ENCODE measurements at regions not wholly inside any gene's neighbourhood (a gene's known extent, or its start where the extent isn't known, plus 50 kb on each side); places are given as distances from the start of the nearest gene placed in this dataset.

DNA sequence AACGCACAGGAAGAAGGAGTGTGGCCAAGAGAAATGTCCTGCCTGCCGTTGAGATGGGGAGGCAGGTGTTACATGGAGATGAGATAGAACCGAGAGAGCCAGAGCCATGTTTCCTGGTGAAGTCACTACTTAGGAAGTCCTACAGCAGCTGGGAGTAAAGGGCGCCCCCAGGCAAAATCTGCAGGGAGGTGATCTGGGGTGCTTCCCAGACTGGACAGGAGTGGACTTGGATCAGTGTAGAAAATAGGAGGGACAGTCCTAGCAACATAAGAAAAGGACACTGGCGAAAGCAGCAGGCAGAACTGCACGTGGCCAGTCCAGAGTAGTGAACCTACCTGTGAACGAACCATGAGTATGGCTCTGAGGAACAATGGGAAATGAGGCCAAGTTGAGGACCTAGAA, 85.3 kb downstream of the CD164 start (continued):
- TF ChIP-seq, protein P1, sequence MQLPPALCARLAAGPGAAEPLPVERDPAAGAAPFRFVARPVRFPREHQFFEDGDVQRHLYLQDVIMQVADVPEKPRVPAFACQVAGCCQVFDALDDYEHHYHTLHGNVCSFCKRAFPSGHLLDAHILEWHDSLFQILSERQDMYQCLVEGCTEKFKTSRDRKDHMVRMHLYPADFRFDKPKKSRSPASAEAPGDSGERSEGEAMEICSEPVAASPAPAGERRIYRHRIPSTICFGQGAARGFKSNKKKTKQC (CRISPR knock-in tag; IDR thresholded peaks at IDR 0.05), result no peak
- TF ChIP-seq POLR2H (tag; IDR thresholded peaks at IDR 0.05; ENCODE audit: low read depth) (no peak), PPARD (CRISPR knock-in tag; IDR thresholded peaks at IDR 0.05) (no peak), KAT8 (IDR thresholded peaks at IDR 0.05; ENCODE audit: low read depth) (no peak), FOXA3 (CRISPR knock-in tag; conservative IDR thresholded peaks at IDR 0.05 in 1 of 2, IDR thresholded peaks at IDR 0.05 in 1 of 2) (no peak), YY1 (IDR thresholded peaks at IDR 0.05; ENCODE audit: borderline replicate concordance in 1 of 3, control insufficient read depth in 1 of 3, extremely low read depth in 1 of 3, insufficient read depth in 3 of 3, insufficient read length in 1 of 3, insufficient replicate concordance in 2 of 3, low read depth in 1 of 3, low read length in 2 of 3) (peak in 1 of 3 experiments; percentile 61), NR2C1 (IDR thresholded peaks at IDR 0.05) (no peak), NR2C1 (tag; IDR thresholded peaks at IDR 0.05) (peak; percentile 29; the same call in 1 of the 2 replicates), RFX5 (IDR thresholded peaks at IDR 0.05; ENCODE audit: low read depth, low read length) (no peak), NR4A1 (CRISPR knock-in tag; IDR thresholded peaks at IDR 0.05) (no peak), NR4A1 (tag; IDR thresholded peaks at IDR 0.05) (peak; percentile 73; the same call in 1 of the 2 replicates)
- TF ChIP-seq, protein P2, sequence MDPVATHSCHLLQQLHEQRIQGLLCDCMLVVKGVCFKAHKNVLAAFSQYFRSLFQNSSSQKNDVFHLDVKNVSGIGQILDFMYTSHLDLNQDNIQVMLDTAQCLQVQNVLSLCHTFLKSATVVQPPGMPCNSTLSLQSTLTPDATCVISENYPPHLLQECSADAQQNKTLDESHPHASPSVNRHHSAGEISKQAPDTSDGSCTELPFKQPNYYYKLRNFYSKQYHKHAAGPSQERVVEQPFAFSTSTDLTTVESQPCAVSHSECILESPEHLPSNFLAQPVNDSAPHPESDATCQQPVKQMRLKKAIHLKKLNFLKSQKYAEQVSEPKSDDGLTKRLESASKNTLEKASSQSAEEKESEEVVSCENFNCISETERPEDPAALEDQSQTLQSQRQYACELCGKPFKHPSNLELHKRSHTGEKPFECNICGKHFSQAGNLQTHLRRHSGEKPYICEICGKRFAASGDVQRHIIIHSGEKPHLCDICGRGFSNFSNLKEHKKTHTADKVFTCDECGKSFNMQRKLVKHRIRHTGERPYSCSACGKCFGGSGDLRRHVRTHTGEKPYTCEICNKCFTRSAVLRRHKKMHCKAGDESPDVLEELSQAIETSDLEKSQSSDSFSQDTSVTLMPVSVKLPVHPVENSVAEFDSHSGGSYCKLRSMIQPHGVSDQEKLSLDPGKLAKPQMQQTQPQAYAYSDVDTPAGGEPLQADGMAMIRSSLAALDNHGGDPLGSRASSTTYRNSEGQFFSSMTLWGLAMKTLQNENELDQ (CRISPR knock-in tag; IDR thresholded peaks at IDR 0.05; ENCODE audit: borderline replicate concordance), result no peak
- TF ChIP-seq, protein P3, sequence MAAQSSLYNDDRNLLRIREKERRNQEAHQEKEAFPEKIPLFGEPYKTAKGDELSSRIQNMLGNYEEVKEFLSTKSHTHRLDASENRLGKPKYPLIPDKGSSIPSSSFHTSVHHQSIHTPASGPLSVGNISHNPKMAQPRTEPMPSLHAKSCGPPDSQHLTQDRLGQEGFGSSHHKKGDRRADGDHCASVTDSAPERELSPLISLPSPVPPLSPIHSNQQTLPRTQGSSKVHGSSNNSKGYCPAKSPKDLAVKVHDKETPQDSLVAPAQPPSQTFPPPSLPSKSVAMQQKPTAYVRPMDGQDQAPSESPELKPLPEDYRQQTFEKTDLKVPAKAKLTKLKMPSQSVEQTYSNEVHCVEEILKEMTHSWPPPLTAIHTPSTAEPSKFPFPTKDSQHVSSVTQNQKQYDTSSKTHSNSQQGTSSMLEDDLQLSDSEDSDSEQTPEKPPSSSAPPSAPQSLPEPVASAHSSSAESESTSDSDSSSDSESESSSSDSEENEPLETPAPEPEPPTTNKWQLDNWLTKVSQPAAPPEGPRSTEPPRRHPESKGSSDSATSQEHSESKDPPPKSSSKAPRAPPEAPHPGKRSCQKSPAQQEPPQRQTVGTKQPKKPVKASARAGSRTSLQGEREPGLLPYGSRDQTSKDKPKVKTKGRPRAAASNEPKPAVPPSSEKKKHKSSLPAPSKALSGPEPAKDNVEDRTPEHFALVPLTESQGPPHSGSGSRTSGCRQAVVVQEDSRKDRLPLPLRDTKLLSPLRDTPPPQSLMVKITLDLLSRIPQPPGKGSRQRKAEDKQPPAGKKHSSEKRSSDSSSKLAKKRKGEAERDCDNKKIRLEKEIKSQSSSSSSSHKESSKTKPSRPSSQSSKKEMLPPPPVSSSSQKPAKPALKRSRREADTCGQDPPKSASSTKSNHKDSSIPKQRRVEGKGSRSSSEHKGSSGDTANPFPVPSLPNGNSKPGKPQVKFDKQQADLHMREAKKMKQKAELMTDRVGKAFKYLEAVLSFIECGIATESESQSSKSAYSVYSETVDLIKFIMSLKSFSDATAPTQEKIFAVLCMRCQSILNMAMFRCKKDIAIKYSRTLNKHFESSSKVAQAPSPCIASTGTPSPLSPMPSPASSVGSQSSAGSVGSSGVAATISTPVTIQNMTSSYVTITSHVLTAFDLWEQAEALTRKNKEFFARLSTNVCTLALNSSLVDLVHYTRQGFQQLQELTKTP (IDR thresholded peaks at IDR 0.05; ENCODE audit: low read depth in 1 of 2, partially characterized antibody in 2 of 2), result no peak
- TF ChIP-seq, protein P4, sequence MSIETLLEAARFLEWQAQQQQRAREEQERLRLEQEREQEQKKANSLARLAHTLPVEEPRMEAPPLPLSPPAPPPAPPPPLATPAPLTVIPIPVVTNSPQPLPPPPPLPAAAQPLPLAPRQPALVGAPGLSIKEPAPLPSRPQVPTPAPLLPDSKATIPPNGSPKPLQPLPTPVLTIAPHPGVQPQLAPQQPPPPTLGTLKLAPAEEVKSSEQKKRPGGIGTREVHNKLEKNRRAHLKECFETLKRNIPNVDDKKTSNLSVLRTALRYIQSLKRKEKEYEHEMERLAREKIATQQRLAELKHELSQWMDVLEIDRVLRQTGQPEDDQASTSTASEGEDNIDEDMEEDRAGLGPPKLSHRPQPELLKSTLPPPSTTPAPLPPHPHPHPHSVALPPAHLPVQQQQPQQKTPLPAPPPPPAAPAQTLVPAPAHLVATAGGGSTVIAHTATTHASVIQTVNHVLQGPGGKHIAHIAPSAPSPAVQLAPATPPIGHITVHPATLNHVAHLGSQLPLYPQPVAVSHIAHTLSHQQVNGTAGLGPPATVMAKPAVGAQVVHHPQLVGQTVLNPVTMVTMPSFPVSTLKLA (conservative IDR thresholded peaks at IDR 0.05), result no peak
- TF ChIP-seq, protein P5, sequence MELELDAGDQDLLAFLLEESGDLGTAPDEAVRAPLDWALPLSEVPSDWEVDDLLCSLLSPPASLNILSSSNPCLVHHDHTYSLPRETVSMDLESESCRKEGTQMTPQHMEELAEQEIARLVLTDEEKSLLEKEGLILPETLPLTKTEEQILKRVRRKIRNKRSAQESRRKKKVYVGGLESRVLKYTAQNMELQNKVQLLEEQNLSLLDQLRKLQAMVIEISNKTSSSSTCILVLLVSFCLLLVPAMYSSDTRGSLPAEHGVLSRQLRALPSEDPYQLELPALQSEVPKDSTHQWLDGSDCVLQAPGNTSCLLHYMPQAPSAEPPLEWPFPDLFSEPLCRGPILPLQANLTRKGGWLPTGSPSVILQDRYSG (tag; conservative IDR thresholded peaks at IDR 0.05; ENCODE audit: low read depth), result peak; percentile 50; the same call in 1 of the 2 replicates

All from K562 (cell line).